GM23338 (cell line): ENCODE measurements at regions not wholly inside any gene's neighbourhood (a gene's known extent, or its start where the extent isn't known, plus 50 kb on each side); places are given as distances from the start of the nearest gene placed in this dataset.
"Not testable (repeated sequence)": the region's sequence is repeated elsewhere in the genome, so short reads cannot be mapped to it uniquely, and the experiment has no call there.

Experiments
- ATAC-seq: fragments of 200-7000 bp; cut with Tn5 transposase; 3 replicates; pipeline ENCODE4 v1.9.1; 2020
- DNase-seq: peaks from one replicate; pipeline ENCODE4 v3.0.0-alpha.2; 2015; ENCODE audit warnings: low spot score
- H2AFZ ChIP-seq: fragments of 200-600 bp; sonication (generic); 2 replicates; pipeline ENCODE4 v1.8.0; 2016; ENCODE audit warnings: antibody characterized with exemption, mild to moderate bottlenecking, moderate library complexity
- H3F3A ChIP-seq: fragments of 200-600 bp; sonication (generic); replicated peaks from 2 replicates; pipeline ENCODE4 v1.8.0; 2017; ENCODE audit warnings: antibody characterized with exemption, mixed run types, low read depth
- H3K27ac ChIP-seq: fragments of 200-600 bp; sonication (generic); 2 replicates; pipeline ENCODE4 v1.6.1; 2016; ENCODE audit warnings: low read depth
- H3K27me3 ChIP-seq: fragments of 200-600 bp; sonication (generic); 2 replicates; pipeline ENCODE4 v1.8.0; 2016; ENCODE audit warnings: mild to moderate bottlenecking, mixed run types, moderate library complexity; ENCODE audit not compliant: insufficient read depth
- H3K36me3 ChIP-seq: fragments of 200-600 bp; sonication (generic); 2 replicates; pipeline ENCODE4 v1.8.0; 2016; ENCODE audit warnings: mild to moderate bottlenecking; ENCODE audit not compliant: insufficient read depth
- H3K4me1 ChIP-seq: fragments of 200-600 bp; sonication (generic); 2 replicates; pipeline ENCODE4 v1.8.0; 2016; ENCODE audit warnings: mild to moderate bottlenecking, moderate library complexity; ENCODE audit not compliant: insufficient read depth
- H3K4me2 ChIP-seq: fragments of 200-600 bp; sonication (generic); 2 replicates; pipeline ENCODE4 v1.7.1; 2017; ENCODE audit warnings: mixed run types
- H3K4me3 ChIP-seq: fragments of 200-600 bp; sonication (generic); 2 replicates; pipeline ENCODE4 v1.6.1; 2016; ENCODE audit warnings: mixed run types
- H3K79me2 ChIP-seq: fragments of 200-600 bp; sonication (generic); replicated peaks from 2 replicates; pipeline ENCODE4 v1.8.0; 2017; ENCODE audit warnings: mild to moderate bottlenecking; ENCODE audit not compliant: insufficient read depth
- H3K9me2 ChIP-seq: fragments of 200-600 bp; sonication (generic); 2 replicates; pipeline ENCODE4 v1.8.0; 2017; ENCODE audit not compliant: insufficient read depth
- H4K20me1 ChIP-seq: fragments of 200-600 bp; sonication (generic); replicated peaks from 2 replicates; pipeline ENCODE4 v1.8.0; 2017; ENCODE audit warnings: mild to moderate bottlenecking; ENCODE audit not compliant: insufficient read depth
- H3K27ac Mint-ChIP-seq: 2 replicates; pipeline ENCODE4 v1.8.0; 2020; ENCODE audit warnings: inconsistent platforms, mild to moderate bottlenecking, moderate library complexity, mixed read lengths
- H3K27me3 Mint-ChIP-seq: 3 replicates; pipeline ENCODE4 v1.8.0; 2022; ENCODE audit warnings: low read depth, mild to moderate bottlenecking, moderate library complexity, mixed read lengths, inconsistent platforms; ENCODE audit not compliant: insufficient read depth, poor library complexity
- H3K36me3 Mint-ChIP-seq: 3 replicates; pipeline ENCODE4 v1.8.0; 2021; ENCODE audit warnings: low read depth, mild to moderate bottlenecking, inconsistent platforms, moderate library complexity, mixed read lengths
- H3K4me1 Mint-ChIP-seq: 3 replicates; pipeline ENCODE4 v1.8.0; 2020; ENCODE audit warnings: mild to moderate bottlenecking, inconsistent platforms, mixed read lengths
- H3K4me3 Mint-ChIP-seq: 3 replicates; pipeline ENCODE4 v1.8.0; 2021; ENCODE audit warnings: moderate library complexity, mild to moderate bottlenecking, inconsistent platforms, mixed read lengths
- H3K9me3 Mint-ChIP-seq: 3 replicates; pipeline ENCODE4 v1.8.0; 2020; ENCODE audit warnings: moderate library complexity, mild to moderate bottlenecking, inconsistent platforms, mixed read lengths
- CREB1 ChIP-seq: fragments of 250-450 bp; sonication (Bioruptor Pico); IDR thresholded peaks from 2 replicates; pipeline ENCODE4 v1.5.0; 2020; ENCODE audit warnings: low read depth, mild to moderate bottlenecking, moderate library complexity
- ETS1 ChIP-seq: IDR thresholded peaks from 2 replicates; pipeline ENCODE4 v1.6.1; 2016; ENCODE audit warnings: antibody characterized with exemption
- NANOG ChIP-seq: IDR thresholded peaks from 2 replicates; pipeline ENCODE4 v1.6.1; 2016; ENCODE audit warnings: antibody characterized with exemption, borderline replicate concordance
- ZNF114 ChIP-seq: fragments of 250-450 bp; sonication (Bioruptor Pico); IDR thresholded peaks from 2 replicates; pipeline ENCODE4 v1.5.0; 2020; ENCODE audit warnings: mild to moderate bottlenecking, moderate library complexity
- TF ChIP-seq, protein P1 (sequence below): IDR thresholded peaks from one replicate; pipeline ENCODE4 v1.6.1; 2018; ENCODE audit warnings: antibody characterized with exemption; ENCODE audit not compliant: unreplicated experiment

- not testable (repeated sequence) for H3K27ac Mint-ChIP-seq, H3K79me2 ChIP-seq, H3K4me1 Mint-ChIP-seq, H3K9me3 Mint-ChIP-seq, H3K27ac ChIP-seq, H2AFZ ChIP-seq, H3K4me3 Mint-ChIP-seq, H3K4me2 ChIP-seq, H3K36me3 Mint-ChIP-seq, H3K27me3 ChIP-seq, DNase-seq, H4K20me1 ChIP-seq, H3K36me3 ChIP-seq, H3K4me3 ChIP-seq, H3K9me2 ChIP-seq, H3F3A ChIP-seq, ATAC-seq, H3K4me1 ChIP-seq
- H3K27me3 Mint-ChIP-seq: peaks cover 12% of the 10 kb centered on the region
These were observed 130.3 kb upstream of the NCOR2 start for GRCh38 chr12:124697722-124698121.

GRCh38 chr12:124696693-124697476 lies 129.5 kb upstream of the NCOR2 start:
- H3K27me3 Mint-ChIP-seq: peaks cover 12% of the 10 kb centered on the region
- H3K4me3 Mint-ChIP-seq: no peak overlapping the region
- no peak overlapping the region for H3K27ac Mint-ChIP-seq
- Histone ChIP-seq H3K79me2 (no peaks in the 10 kb centered on the region), H3K27me3 (no peaks in the 10 kb centered on the region), H3K4me3 (no peak overlapping the region), H3K4me2 (no peak overlapping the region), H3K4me1 (no peaks in the 10 kb centered on the region), H3K36me3 (no peaks in the 10 kb centered on the region), H3K9me2 (no peaks in the 10 kb centered on the region), H2AFZ (no peak overlapping the region), H4K20me1 (no peaks in the 10 kb centered on the region), H3K27ac (no peak overlapping the region), H3F3A (no peaks in the 10 kb centered on the region; the same call in 1 of the 2 replicates)
- H3K9me3 Mint-ChIP-seq: peaks cover 6% of the 10 kb centered on the region; the same call in 1 of the 3 replicates
- ATAC-seq (no peak), DNase-seq (no peak)
- no peak for TF ChIP-seq ZNF114
- TF ChIP-seq NANOG: no peak
- no peak for TF ChIP-seq ETS1
- no peak for TF ChIP-seq CREB1 (CRISPR knock-in tag)
- H3K36me3 Mint-ChIP-seq: no peaks in the 10 kb centered on the region
- 0 out of 3 replicates have a peak, but pooled peaks cover 6% of the 10 kb centered on the region for H3K4me1 Mint-ChIP-seq

- Mint-ChIP-seq H3K27me3 (peaks cover 12% of the 10 kb centered on the region), H3K27ac (no peak overlapping the region), H3K36me3 (no peaks in the 10 kb centered on the region), H3K4me1 (0 out of 3 replicates have a peak, but pooled peaks cover 3% of the 10 kb centered on the region), H3K9me3 (peaks cover 10% of the 10 kb centered on the region; the same call in 1 of the 3 replicates), H3K4me3 (no peak overlapping the region)
- DNase-seq: no peak
- no peaks in the 10 kb centered on the region; the same call in 1 of the 2 replicates for H3F3A ChIP-seq
- H4K20me1 ChIP-seq: no peaks in the 10 kb centered on the region
- TF ChIP-seq CREB1 (CRISPR knock-in tag): no peak
- TF ChIP-seq, protein P1, sequence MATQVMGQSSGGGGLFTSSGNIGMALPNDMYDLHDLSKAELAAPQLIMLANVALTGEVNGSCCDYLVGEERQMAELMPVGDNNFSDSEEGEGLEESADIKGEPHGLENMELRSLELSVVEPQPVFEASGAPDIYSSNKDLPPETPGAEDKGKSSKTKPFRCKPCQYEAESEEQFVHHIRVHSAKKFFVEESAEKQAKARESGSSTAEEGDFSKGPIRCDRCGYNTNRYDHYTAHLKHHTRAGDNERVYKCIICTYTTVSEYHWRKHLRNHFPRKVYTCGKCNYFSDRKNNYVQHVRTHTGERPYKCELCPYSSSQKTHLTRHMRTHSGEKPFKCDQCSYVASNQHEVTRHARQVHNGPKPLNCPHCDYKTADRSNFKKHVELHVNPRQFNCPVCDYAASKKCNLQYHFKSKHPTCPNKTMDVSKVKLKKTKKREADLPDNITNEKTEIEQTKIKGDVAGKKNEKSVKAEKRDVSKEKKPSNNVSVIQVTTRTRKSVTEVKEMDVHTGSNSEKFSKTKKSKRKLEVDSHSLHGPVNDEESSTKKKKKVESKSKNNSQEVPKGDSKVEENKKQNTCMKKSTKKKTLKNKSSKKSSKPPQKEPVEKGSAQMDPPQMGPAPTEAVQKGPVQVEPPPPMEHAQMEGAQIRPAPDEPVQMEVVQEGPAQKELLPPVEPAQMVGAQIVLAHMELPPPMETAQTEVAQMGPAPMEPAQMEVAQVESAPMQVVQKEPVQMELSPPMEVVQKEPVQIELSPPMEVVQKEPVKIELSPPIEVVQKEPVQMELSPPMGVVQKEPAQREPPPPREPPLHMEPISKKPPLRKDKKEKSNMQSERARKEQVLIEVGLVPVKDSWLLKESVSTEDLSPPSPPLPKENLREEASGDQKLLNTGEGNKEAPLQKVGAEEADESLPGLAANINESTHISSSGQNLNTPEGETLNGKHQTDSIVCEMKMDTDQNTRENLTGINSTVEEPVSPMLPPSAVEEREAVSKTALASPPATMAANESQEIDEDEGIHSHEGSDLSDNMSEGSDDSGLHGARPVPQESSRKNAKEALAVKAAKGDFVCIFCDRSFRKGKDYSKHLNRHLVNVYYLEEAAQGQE: peak; percentile 77
- no peak overlapping the region for H2AFZ ChIP-seq
- no peak overlapping the region for H3K4me2 ChIP-seq
- no peak overlapping the region for H3K27ac ChIP-seq
- no peaks in the 10 kb centered on the region for H3K27me3 ChIP-seq
- H3K79me2 ChIP-seq: no peaks in the 10 kb centered on the region
- H3K4me3 ChIP-seq: no peak overlapping the region
- no peaks in the 10 kb centered on the region for H3K9me2 ChIP-seq
- H3K4me1 ChIP-seq: no peaks in the 10 kb centered on the region
- H3K36me3 ChIP-seq: no peaks in the 10 kb centered on the region
- ATAC-seq: peak; percentile 69
These were observed 128.4 kb upstream of the NCOR2 start for GRCh38 chr12:124695861-124696260.
